IMR-90 (cell line): ENCODE measurements at regions not wholly inside any gene's neighbourhood (a gene's known extent, or its start where the extent isn't known, plus 50 kb on each side); places are given as distances from the start of the nearest gene placed in this dataset.

ENCODE experiments used
- ATAC-seq: fragments of 200-7000 bp; cut with Tn5 transposase; 2 replicates; pipeline ENCODE4 v1.9.1; 2020; ENCODE audit warnings: low read depth, mild to moderate bottlenecking, moderate library complexity
- BruUV-seq: library from RNA; stranded (reverse); fragments of 400-500 nt; replicated peaks from 2 replicates; lab custom pipeline; 2021; lab: Mats Ljungman, UMichigan
- CTCF ChIA-PET: fragments of 300-600 bp; formaldehyde crosslinking; extraction: SDS; loops from one replicate; lab custom pipeline; 2021; ENCODE audit warnings: antibody characterized with exemption; lab: Yijun Ruan, JAX
- POLR2A ChIA-PET: fragments of 300-600 bp; sonication (Branson Sonifier 250); formaldehyde crosslinking; loops from one replicate; lab custom pipeline; 2022; ENCODE audit warnings: antibody characterized with exemption; ENCODE audit not compliant: unreplicated experiment; lab: Charles Lee
- DNase-seq: peaks from one replicate; pipeline ENCODE4 v3.0.0; 2013
- H2AFZ ChIP-seq: replicated peaks from 2 replicates; pipeline ENCODE3; 2013; ENCODE audit warnings: low read length, mild to moderate bottlenecking; ENCODE audit not compliant: poor library complexity
- H2AK5ac ChIP-seq: 2 replicates; pipeline ENCODE4 v1.6.1; 2013; ENCODE audit warnings: low read depth, low read length, inconsistent platforms
- H2AK9ac ChIP-seq: replicated peaks from 2 replicates; pipeline ENCODE3; 2013; ENCODE audit warnings: mild to moderate bottlenecking, low read depth, low read length, moderate library complexity; ENCODE audit not compliant: poor library complexity
- H2BK120ac ChIP-seq: 2 replicates; pipeline ENCODE4 v1.6.1; 2013; ENCODE audit warnings: low read depth, low read length, inconsistent platforms
- H2BK15ac ChIP-seq: 3 replicates; pipeline ENCODE4 v1.6.1; 2013; ENCODE audit warnings: low read depth, low read length, inconsistent platforms
- H2BK20ac ChIP-seq: 2 replicates; pipeline ENCODE4 v1.6.1; 2013; ENCODE audit warnings: low read depth, mild to moderate bottlenecking, inconsistent platforms, low read length, moderate library complexity
- H2BK5ac ChIP-seq: 2 replicates; pipeline ENCODE4 v1.6.1; 2013; ENCODE audit warnings: mild to moderate bottlenecking, low read depth, low read length, inconsistent platforms; ENCODE audit not compliant: poor library complexity, severe bottlenecking
- H3K14ac ChIP-seq: replicated peaks from 2 replicates; pipeline ENCODE4 v1.6.1; 2013; ENCODE audit warnings: low read depth, low read length, inconsistent platforms
- H3K18ac ChIP-seq: 2 replicates; pipeline ENCODE4 v1.6.1; 2013; ENCODE audit warnings: low read depth, low read length, control low read depth
- H3K23ac ChIP-seq: 2 replicates; pipeline ENCODE4 v1.6.1; 2013; ENCODE audit warnings: low read depth, low read length, inconsistent platforms
- H3K27ac ChIP-seq: 2 replicates; pipeline ENCODE4 v1.5.1; 2013; ENCODE audit warnings: mild to moderate bottlenecking, control low read depth, low read length; ENCODE audit not compliant: insufficient read depth
- H3K27me3 ChIP-seq: 2 replicates; pipeline ENCODE4 v1.6.1; 2013; ENCODE audit warnings: low read length; ENCODE audit not compliant: control insufficient read depth, insufficient read depth
- H3K36me3 ChIP-seq: 2 replicates; pipeline ENCODE4 v1.6.1; 2013; ENCODE audit warnings: low read length, mixed read lengths; ENCODE audit not compliant: control insufficient read depth, insufficient read depth
- H3K4ac ChIP-seq: 2 replicates; pipeline ENCODE4 v1.6.1; 2013; ENCODE audit warnings: low read depth, low read length, inconsistent platforms
- H3K4me1 ChIP-seq: 2 replicates; pipeline ENCODE4 v1.6.1; 2013; ENCODE audit warnings: low read length, mixed read lengths; ENCODE audit not compliant: control insufficient read depth, insufficient read depth
- H3K4me2 ChIP-seq: 2 replicates; pipeline ENCODE4 v1.6.1; 2013; ENCODE audit warnings: low read depth, mild to moderate bottlenecking, control low read depth, low read length, moderate library complexity
- H3K4me3 ChIP-seq: 2 replicates; pipeline ENCODE4 v1.5.1; 2013; ENCODE audit warnings: low read depth, mild to moderate bottlenecking, control low read depth, low read length, moderate library complexity; ENCODE audit not compliant: insufficient read depth
- H3K56ac ChIP-seq: 2 replicates; pipeline ENCODE4 v1.6.1; 2013; ENCODE audit warnings: low read length, inconsistent platforms; ENCODE audit not compliant: insufficient read depth; ENCODE audit errors: extremely low read depth
- H3K79me1 ChIP-seq, 2 experiments: 2 replicates each; pipeline ENCODE4 v1.6.1; 2013; ENCODE audit warnings: low read length in 2 of 2, inconsistent platforms in 1 of 2, low read depth in 1 of 2
- H3K9ac ChIP-seq: 2 replicates; pipeline ENCODE4 v1.6.1; 2013; ENCODE audit warnings: low read depth, low read length, control low read depth
- H3K9me1 ChIP-seq: 2 replicates; pipeline ENCODE4 v1.6.1; 2013; ENCODE audit warnings: low read length, inconsistent platforms; ENCODE audit not compliant: insufficient read depth
- H3K9me3 ChIP-seq: 2 replicates; pipeline ENCODE4 v1.6.1; 2013; ENCODE audit warnings: low read length; ENCODE audit not compliant: control insufficient read depth, insufficient read depth
- H4K20me1 ChIP-seq: 2 replicates; pipeline ENCODE4 v1.6.1; 2013; ENCODE audit warnings: low read length, inconsistent platforms; ENCODE audit not compliant: insufficient read depth
- H4K5ac ChIP-seq: 2 replicates; pipeline ENCODE4 v1.6.1; 2013; ENCODE audit warnings: mild to moderate bottlenecking, low read depth, low read length, control low read depth
- H4K8ac ChIP-seq, 2 experiments: 2 replicates each; pipeline ENCODE4 v1.6.1; 2013; ENCODE audit warnings: low read depth in 2 of 2, low read length in 2 of 2, control low read depth in 1 of 2, inconsistent platforms in 1 of 2
- H4K91ac ChIP-seq: 2 replicates; pipeline ENCODE4 v1.6.1; 2013; ENCODE audit warnings: low read depth, low read length, inconsistent platforms; ENCODE audit not compliant: insufficient read depth
- FOS ChIP-seq: fragments of 150-350 bp; IDR thresholded peaks from 2 replicates; pipeline ENCODE4 v1.6.1; 2016; ENCODE audit warnings: low read depth, low read length
- MXI1 ChIP-seq: IDR thresholded peaks from 2 replicates; pipeline ENCODE4 v1.6.1; 2012; ENCODE audit warnings: low read depth, mild to moderate bottlenecking, low read length, moderate library complexity, borderline replicate concordance
- NFE2L2 ChIP-seq: fragments of 150-350 bp; IDR thresholded peaks from 2 replicates; pipeline ENCODE4 v1.6.1; 2016; ENCODE audit warnings: low read depth, mild to moderate bottlenecking, low read length
- RAD21 ChIP-seq: IDR thresholded peaks from 2 replicates; pipeline ENCODE4 v1.6.1; 2012; ENCODE audit warnings: low read length, improper control_type of control experiment
- RCOR1 ChIP-seq: IDR thresholded peaks from 2 replicates; pipeline ENCODE4 v1.6.1; 2012; ENCODE audit warnings: mild to moderate bottlenecking, low read length, improper control_type of control experiment; ENCODE audit not compliant: insufficient replicate concordance
- USF2 ChIP-seq: fragments of 150-350 bp; IDR thresholded peaks from 2 replicates; pipeline ENCODE4 v1.6.1; 2017; ENCODE audit warnings: mild to moderate bottlenecking, antibody characterized with exemption, low read length, low read depth
- WGBS, 2 experiments: methylation state at CpG; one replicate each; pipeline versions ENCODE4 v1.1.5 to v1.1.7; 2013; ENCODE audit warnings: missing lambda C conversion rate in 2 of 2; ENCODE audit not compliant: insufficient read length in 1 of 2; ENCODE audit errors: extremely low coverage in 2 of 2; 5-methylcytosine and 5-hydroxymethylcytosine counted together
- dilution Hi-C: fragments of 300-500 bp; cut with HindIII; formaldehyde crosslinking; loops from one replicate; pipeline ENCODE4 v1.14.3; 2018; ENCODE audit warnings: low sequenced_read_pairs; ENCODE audit not compliant: unreplicated experiment
- in situ Hi-C: fragments of 300-500 bp; cut with MboI; formaldehyde crosslinking; loops from 3 replicates; pipeline ENCODE4 v1.14.3; 2019; ENCODE audit warnings: low sequenced_read_pairs, inconsistent platforms, mixed read lengths
- intact Hi-C: fragments of 100-400 bp; cut with micrococcal nuclease; formaldehyde crosslinking; loops from 2 replicates; pipeline ENCODE4 v1.10.0; 2022
- TF ChIP-seq, protein P1 (sequence below): fragments of 150-350 bp; IDR thresholded peaks from 2 replicates; pipeline ENCODE4 v1.6.1; 2016; ENCODE audit warnings: low read depth, mild to moderate bottlenecking, low read length, moderate library complexity, borderline replicate concordance
- TF ChIP-seq, protein P2 (sequence below): conservative IDR thresholded peaks from 2 replicates; pipeline ENCODE4 v1.5.1; 2012; ENCODE audit warnings: mild to moderate bottlenecking, low read depth, low read length, improper control_type of control experiment

DNA sequence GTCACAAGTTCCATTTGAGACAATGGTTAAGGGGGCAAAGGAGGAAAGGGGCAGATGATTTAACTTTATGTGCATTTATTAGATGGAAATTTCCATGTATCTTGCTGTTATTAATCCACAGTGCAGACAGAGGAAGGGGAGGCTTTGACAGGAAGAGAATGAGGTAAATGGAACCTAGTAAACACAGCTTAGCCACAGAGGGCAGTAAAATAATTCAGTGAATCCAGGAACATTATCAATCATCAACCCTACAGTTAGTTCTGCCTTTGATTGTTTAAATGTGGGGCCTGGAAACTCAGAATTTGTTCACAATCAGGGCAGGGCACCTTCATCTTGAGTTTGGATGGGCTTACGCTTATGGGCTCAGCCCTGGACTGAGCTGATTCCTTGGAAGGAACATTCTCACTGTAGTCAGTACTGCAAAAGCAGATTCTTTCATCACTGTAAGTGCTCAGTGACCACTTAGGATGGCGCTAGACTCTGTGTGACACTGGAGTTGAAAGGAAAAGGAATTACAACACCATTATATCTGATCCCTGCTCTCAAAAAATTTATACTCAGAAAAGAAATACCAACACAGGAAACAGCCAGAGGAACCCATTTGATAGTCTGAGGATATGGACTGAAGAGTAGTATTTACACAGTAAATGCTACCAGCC lies 169.5 kb downstream of the PIK3R1 start:
- WGBS, 2 experiments, result no CpG with 5 or more reads among the region's 2 CpGs

More for the DNA sequence above, 169.5 kb downstream of the PIK3R1 start:
- dilution Hi-C loops, result no loop called here
- no peak overlapping the region for H4K8ac ChIP-seq
- no peak overlapping the region for H3K18ac ChIP-seq
- no peak overlapping the region for H2BK5ac ChIP-seq
- peaks cover 2% of the 10 kb centered on the region; the same call in 1 of the 2 replicates for H3K9me3 ChIP-seq
- no peaks in the 10 kb centered on the region for H3K4me1 ChIP-seq
- H3K9me1 ChIP-seq, result no peaks in the 10 kb centered on the region
- no TSS peak for BruUV-seq
- intact Hi-C loops, result no loop called here
- ChIA-PET CTCF (no interaction called here), POLR2A (no interaction called here)
- no peak overlapping the region for H4K5ac ChIP-seq
- no peak overlapping the region for H3K27ac ChIP-seq
- H3K9ac ChIP-seq, result no peak overlapping the region
- peaks cover 2% of the 10 kb centered on the region; the same call in 1 of the 2 replicates for H3K27me3 ChIP-seq
- ATAC-seq (no peak), DNase-seq (no peak)
- no peak overlapping the region for H3K4me2 ChIP-seq
- no peak overlapping the region for H3K14ac ChIP-seq
- no peak overlapping the region for H3K4me3 ChIP-seq
- in situ Hi-C loops, result no loop called here
- H2AFZ ChIP-seq, result no peak overlapping the region
- no peak overlapping the region for H2BK120ac ChIP-seq
- no peak overlapping the region for H2AK9ac ChIP-seq
- TF ChIP-seq FOS (no peak), MXI1 (no peak), NFE2L2 (no peak), RCOR1 (no peak), USF2 (no peak), RAD21 (no peak)
- TF ChIP-seq, protein P1, sequence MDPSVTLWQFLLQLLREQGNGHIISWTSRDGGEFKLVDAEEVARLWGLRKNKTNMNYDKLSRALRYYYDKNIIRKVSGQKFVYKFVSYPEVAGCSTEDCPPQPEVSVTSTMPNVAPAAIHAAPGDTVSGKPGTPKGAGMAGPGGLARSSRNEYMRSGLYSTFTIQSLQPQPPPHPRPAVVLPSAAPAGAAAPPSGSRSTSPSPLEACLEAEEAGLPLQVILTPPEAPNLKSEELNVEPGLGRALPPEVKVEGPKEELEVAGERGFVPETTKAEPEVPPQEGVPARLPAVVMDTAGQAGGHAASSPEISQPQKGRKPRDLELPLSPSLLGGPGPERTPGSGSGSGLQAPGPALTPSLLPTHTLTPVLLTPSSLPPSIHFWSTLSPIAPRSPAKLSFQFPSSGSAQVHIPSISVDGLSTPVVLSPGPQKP, result no peak
- TF ChIP-seq, protein P2, sequence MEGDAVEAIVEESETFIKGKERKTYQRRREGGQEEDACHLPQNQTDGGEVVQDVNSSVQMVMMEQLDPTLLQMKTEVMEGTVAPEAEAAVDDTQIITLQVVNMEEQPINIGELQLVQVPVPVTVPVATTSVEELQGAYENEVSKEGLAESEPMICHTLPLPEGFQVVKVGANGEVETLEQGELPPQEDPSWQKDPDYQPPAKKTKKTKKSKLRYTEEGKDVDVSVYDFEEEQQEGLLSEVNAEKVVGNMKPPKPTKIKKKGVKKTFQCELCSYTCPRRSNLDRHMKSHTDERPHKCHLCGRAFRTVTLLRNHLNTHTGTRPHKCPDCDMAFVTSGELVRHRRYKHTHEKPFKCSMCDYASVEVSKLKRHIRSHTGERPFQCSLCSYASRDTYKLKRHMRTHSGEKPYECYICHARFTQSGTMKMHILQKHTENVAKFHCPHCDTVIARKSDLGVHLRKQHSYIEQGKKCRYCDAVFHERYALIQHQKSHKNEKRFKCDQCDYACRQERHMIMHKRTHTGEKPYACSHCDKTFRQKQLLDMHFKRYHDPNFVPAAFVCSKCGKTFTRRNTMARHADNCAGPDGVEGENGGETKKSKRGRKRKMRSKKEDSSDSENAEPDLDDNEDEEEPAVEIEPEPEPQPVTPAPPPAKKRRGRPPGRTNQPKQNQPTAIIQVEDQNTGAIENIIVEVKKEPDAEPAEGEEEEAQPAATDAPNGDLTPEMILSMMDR, result no peak
- H3K36me3 ChIP-seq, result no peaks in the 10 kb centered on the region
- H3K23ac ChIP-seq, result no peak overlapping the region
- H3K79me1 ChIP-seq, result no peaks in the 10 kb centered on the region
- no peak overlapping the region for H2BK20ac ChIP-seq
- no peak overlapping the region for H2AK5ac ChIP-seq
- H2BK15ac ChIP-seq, result no peak overlapping the region
- no peak overlapping the region for H3K56ac ChIP-seq
- H4K20me1 ChIP-seq, result no peaks in the 10 kb centered on the region
- no peak overlapping the region for H4K91ac ChIP-seq
- no peak overlapping the region for H3K4ac ChIP-seq
